HS-5 (cell line): ENCODE measurements at regions not wholly inside any gene's neighbourhood (a gene's known extent, or its start where the extent isn't known, plus 50 kb on each side); places are given as distances from the start of the nearest gene placed in this dataset.
"Not testable (repeated sequence)": the region's sequence is repeated elsewhere in the genome, so short reads cannot be mapped to it uniquely, and the experiment has no call there.

Source experiments
- DNase-seq: peaks from one replicate; pipeline ENCODE4 v3.0.0-alpha.2; 2012; ENCODE audit warnings: low read depth

- no peak for DNase-seq
Observed at GRCh38 chr5:173667702-173668101, 51.3 kb upstream of the BOD1 start.

- DNase-seq, result no peak
Observed at GRCh38 chr5:173668245-173668800, 51.9 kb upstream of the BOD1 start.

GRCh38 chr5:173668910-173669309, 52.5 kb upstream of the BOD1 start:
- DNase-seq, result no peak

GRCh38 chr5:173669483-173669882, 53.0 kb upstream of the BOD1 start:
- no peak for DNase-seq

- no peak for DNase-seq
Observed at GRCh38 chr5:173670130-173670651, 53.7 kb upstream of the BOD1 start.

GRCh38 chr5:173670791-173671120, 54.3 kb upstream of the BOD1 start:
- no peak for DNase-seq

GRCh38 chr5:173671121-173671949, 54.9 kb upstream of the BOD1 start:
- no peak for DNase-seq

- DNase-seq, result no peak
Observed at GRCh38 chr5:173672166-173672565, 55.7 kb upstream of the BOD1 start.

- no peak for DNase-seq
Observed at GRCh38 chr5:173672891-173673290, 56.4 kb upstream of the BOD1 start.

- no peak for DNase-seq
Observed at GRCh38 chr5:173673295-173674101, 57.0 kb upstream of the BOD1 start.

GRCh38 chr5:173675287-173675996, 59.0 kb upstream of the BOD1 start:
- no peak for DNase-seq

- no peak for DNase-seq
Observed at GRCh38 chr5:173676375-173676774, 59.9 kb upstream of the BOD1 start.

- DNase-seq, result no peak
Observed at GRCh38 chr5:173677125-173677672, 60.7 kb upstream of the BOD1 start.

GRCh38 chr5:173679909-173680630, 63.6 kb upstream of the BOD1 start:
- DNase-seq, result no peak

GRCh38 chr5:173680660-173681242, 64.3 kb upstream of the BOD1 start:
- DNase-seq, result no peak

- DNase-seq, result no peak
Observed at GRCh38 chr5:173682313-173682712, 65.9 kb upstream of the BOD1 start.

- not testable (repeated sequence) for DNase-seq
Observed at GRCh38 chr5:173684535-173684934, 68.1 kb upstream of the BOD1 start.

GRCh38 chr5:173686950-173687349, 70.5 kb upstream of the BOD1 start:
- DNase-seq, result no peak

- no peak for DNase-seq
Observed at GRCh38 chr5:173688703-173689102, 72.3 kb upstream of the BOD1 start.

- no peak for DNase-seq
Observed at GRCh38 chr5:173689171-173689736, 72.8 kb upstream of the BOD1 start.
